GM12865 (cell line): ENCODE measurements at regions not wholly inside any gene's neighbourhood (a gene's known extent, or its start where the extent isn't known, plus 50 kb on each side); places are given as distances from the start of the nearest gene placed in this dataset.

ENCODE experiments used
- DNase-seq: peaks from one replicate; pipeline ENCODE4 v3.0.0; 2010; ENCODE audit warnings: low read depth
- H3K4me3 ChIP-seq: 2 replicates; pipeline ENCODE4 v1.5.1; 2011; ENCODE audit warnings: mild to moderate bottlenecking, low read depth, low read length, control low read depth
- CTCF ChIP-seq: IDR thresholded peaks from 2 replicates; pipeline ENCODE4 v1.5.1; 2011; ENCODE audit warnings: low read length, control low read depth, low read depth, inconsistent platforms; ENCODE audit not compliant: insufficient read depth; ENCODE audit errors: missing control alignments

GRCh38 chr6:166087852-166088251 lies 79.8 kb downstream of the TBXT start:
- no peak for DNase-seq
- H3K4me3 ChIP-seq, result no peak overlapping the region
- TF ChIP-seq CTCF, result no peak

GRCh38 chr6:166087246-166087645 lies 80.4 kb downstream of the TBXT start:
- H3K4me3 ChIP-seq, result no peak overlapping the region
- no peak for TF ChIP-seq CTCF
- DNase-seq, result no peak

- TF ChIP-seq CTCF, result no peak
- no peak overlapping the region for H3K4me3 ChIP-seq
- no peak for DNase-seq
These were observed 82.2 kb downstream of the TBXT start for GRCh38 chr6:166085500-166085899.

GRCh38 chr6:166084951-166085350 lies 82.7 kb downstream of the TBXT start:
- H3K4me3 ChIP-seq, result no peak overlapping the region
- DNase-seq, result no peak
- TF ChIP-seq CTCF, result no peak

- no peak overlapping the region for H3K4me3 ChIP-seq
- no peak for TF ChIP-seq CTCF
- DNase-seq, result no peak
These were observed 87.8 kb downstream of the TBXT start for GRCh38 chr6:166079841-166080240.

- no peak overlapping the region for H3K4me3 ChIP-seq
- DNase-seq, result no peak
- TF ChIP-seq CTCF, result no peak
These were observed 89.4 kb downstream of the TBXT start for GRCh38 chr6:166078294-166078693.

- DNase-seq, result peak; percentile 4
- peak; percentile 17 for TF ChIP-seq CTCF
- no peak overlapping the region for H3K4me3 ChIP-seq
These were observed 91.0 kb downstream of the TBXT start for GRCh38 chr6:166076625-166077024.
